GM12875 (cell line): ENCODE measurements at regions not wholly inside any gene's neighbourhood (a gene's known extent, or its start where the extent isn't known, plus 50 kb on each side); places are given as distances from the start of the nearest gene placed in this dataset.

Experiments used
- H3K4me3 ChIP-seq: one replicate; pipeline ENCODE4 v1.5.1; 2011; ENCODE audit warnings: low read depth, low read length, control low read depth
- CTCF ChIP-seq: IDR thresholded peaks from 2 replicates; pipeline ENCODE4 v1.5.1; 2011; ENCODE audit warnings: low read depth, mild to moderate bottlenecking, control low read depth, inconsistent platforms, low read length, moderate library complexity, borderline replicate concordance; ENCODE audit not compliant: insufficient read depth

DNA sequence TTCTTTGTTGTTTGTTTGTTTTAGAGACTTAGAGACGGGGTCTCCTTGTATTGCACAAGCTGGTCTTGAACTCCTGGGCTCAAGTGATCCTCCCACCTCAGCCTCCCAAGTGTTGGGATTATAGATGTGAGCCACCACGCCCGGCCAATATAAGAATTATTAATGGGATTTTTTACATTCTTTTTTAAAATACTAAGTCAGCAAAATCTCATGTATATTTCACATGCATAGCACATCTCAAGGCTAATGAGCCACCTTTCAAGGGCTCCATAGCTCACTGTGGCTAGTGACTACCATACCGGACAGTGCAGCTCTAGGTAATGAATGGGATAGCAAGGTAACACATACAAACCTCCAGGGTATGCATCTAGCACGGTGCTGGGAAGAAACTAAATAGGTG, 361.4 kb downstream of the SAMD5 start:
- no peak overlapping the region for H3K4me3 ChIP-seq
- no peak for TF ChIP-seq CTCF

DNA sequence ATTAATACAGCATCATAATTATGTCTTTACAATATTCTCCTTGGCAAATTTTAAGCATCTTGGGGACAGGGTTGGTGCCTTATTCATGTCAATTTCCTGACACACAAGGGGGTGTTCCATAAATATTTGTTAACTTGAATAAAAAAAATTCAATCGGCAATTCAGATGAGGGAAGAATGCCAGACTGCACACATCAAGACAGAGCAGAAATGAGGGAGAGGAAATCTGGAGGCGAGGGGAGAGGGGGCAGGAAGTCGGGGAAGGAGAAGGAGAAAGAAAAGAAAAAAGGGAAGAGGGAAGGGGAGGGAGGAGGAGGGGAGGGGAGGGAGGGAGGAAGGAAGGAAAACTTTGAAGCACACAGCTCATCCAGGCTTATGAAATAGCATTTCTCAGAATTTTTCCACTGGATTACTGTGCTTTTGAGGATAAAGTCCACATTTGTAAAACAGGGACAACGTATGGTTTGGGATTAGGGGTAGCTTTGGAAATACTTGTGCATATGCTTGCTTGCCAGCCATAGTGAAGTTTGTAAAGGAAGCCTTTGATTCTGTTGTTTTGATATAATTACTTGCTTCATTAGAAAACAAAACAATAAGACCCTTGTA, 362.1 kb downstream of the SAMD5 start:
- no peak for TF ChIP-seq CTCF
- H3K4me3 ChIP-seq = no peak overlapping the region

- TF ChIP-seq CTCF = no peak
- no peak overlapping the region for H3K4me3 ChIP-seq
Measured at GRCh38 chr6:147872002-147872401, 363.5 kb downstream of the SAMD5 start.

DNA sequence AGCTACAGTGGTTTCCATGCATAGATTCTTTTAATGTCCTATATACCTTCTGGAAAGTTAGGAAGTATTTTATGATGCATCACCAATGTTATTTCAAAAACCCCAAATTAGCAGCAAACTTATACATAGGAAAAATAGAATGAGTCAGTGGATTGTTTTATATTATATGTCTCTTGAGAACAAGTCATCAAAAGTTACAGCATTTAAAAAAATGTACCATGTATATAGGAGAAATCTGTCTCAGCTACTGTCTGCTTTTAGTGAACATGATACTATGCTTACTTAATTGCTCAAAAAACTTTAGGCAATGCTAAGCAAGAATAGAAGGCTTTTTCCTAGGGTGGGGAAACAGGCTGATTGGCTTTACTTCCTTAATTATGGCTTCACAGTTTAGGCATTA, 365.3 kb downstream of the SAMD5 start:
- no peak for TF ChIP-seq CTCF
- no peak overlapping the region for H3K4me3 ChIP-seq

DNA sequence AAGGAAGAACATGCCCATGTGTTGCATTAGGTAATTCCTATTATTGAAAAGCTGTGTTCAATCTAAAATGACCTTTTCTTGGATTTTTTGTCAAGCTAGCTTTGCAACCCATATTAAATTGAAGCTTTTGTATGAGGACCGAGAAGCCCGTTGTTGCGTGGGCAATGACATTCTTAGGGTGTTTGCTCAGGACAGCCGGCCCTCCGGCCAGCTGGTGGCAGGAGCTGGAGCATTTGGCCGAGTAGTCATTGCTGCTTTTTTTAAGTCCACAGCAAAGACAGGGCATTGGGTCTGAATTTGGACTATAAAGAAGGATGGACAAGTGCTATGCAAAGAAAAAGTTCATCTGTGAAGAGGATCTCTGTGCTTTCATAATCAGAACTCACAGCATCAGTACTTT, 365.8 kb downstream of the SAMD5 start:
- TF ChIP-seq CTCF = no peak
- no peak overlapping the region for H3K4me3 ChIP-seq

GRCh38 chr6:147879031-147879580, 370.6 kb downstream of the SAMD5 start:
- no peak overlapping the region for H3K4me3 ChIP-seq
- no peak for TF ChIP-seq CTCF

- no peak for TF ChIP-seq CTCF
Measured at GRCh38 chr6:147881432-147881831, 372.9 kb downstream of the SAMD5 start.

More at GRCh38 chr6:147881432-147881831, 372.9 kb downstream of the SAMD5 start:
- no peak overlapping the region for H3K4me3 ChIP-seq
